NCI-H1436 treated with DMSO at 0.1 percent for 48 hours (cell line): ENCODE measurements at regions not wholly inside any gene's neighbourhood (a gene's known extent, or its start where the extent isn't known, plus 50 kb on each side); places are given as distances from the start of the nearest gene placed in this dataset.

ENCODE experiments used
- DNase-seq: peaks from one replicate; lab custom pipeline; 2025; lab: John Stamatoyannopoulos, UW

DNA sequence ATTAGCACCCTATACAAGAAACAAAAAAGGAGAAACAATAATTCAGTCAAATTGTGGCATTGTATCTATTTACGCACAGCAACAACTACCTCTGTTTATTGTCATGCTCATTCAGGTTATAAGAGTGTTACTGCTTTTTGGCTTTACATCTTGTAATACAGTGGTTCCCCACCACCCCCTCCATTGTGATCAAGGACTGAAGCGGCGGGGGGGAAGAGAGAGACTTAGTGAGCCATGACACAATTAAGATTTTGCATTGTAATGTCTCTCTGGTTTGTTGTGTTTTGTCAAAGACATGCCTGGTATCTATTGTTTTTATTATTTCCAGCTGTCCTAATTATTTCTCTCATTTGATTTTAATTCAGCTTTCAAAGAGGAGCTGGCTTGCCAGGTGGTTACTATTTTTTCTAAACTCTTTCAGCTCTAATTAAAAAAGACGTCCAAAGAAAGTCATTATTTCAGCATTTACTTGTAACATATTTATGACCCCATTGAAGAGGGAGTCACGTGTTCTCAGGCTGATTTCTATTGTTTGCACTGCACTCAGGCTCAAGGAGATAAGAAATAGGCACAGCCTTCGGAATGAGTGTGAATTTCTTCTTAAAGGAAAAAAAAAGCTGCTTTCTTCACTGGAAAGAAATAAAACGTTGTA, 234.4 kb upstream of the TBL1XR1 start:
- DNase-seq, result peak; percentile 76

DNA sequence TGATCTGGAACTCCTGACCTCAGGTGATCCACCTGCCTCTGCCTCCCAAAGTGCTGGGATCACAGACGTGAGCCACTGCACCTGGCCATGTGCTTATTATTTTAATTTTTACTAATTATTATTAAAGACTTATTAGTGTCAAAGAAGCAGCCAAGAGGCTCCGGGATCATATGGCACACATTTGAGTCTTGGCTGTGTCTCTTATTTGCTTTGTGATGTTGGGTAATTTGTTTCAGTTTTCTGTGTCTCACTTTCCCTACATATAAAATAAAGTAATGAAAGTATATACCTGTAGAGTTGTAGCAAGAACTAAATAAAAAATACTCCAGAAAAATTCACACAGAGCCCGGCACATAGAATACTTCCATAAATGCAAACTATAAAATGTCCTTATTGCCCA, 238.0 kb upstream of the TBL1XR1 start:
- DNase-seq, result no peak

DNA sequence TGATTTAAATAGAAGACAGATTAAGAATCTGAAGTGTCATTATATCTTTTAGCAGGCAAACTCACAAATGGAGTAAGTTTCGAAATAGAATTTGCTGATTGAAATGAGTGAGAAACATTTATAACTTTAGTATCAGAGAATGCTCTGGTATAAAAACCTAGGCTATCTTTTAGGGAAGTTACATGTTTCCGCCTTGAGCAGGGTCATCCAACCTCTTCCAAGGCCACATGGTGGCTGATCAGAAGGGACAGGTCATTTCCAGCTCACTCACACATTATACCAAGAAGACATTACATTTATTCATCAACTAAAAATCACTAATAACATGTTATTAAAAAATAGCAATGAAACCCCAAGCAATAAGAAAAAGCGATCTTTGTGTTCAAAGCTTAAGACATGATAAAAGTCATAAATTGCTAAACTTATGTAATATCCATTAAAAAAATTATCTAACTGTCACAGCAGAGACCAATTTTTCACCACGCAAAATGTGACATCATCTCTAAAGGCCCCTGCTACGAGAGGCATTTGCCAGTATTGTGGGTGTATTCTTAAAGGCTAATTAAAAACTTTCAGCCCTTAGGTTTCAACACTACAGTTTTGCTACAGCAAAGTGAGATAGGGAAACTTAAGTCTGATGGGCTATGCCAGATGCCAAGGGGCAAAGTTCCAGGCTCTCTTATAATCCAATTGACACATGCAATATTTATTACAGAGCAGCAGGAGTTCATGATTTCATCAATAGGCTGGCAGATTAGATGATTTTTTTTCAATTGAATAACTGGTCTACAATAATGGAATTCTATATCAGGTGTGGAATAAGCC, 240.4 kb upstream of the TBL1XR1 start:
- DNase-seq, result no peak

- no peak for DNase-seq
Observed at GRCh38 chr3:177438596-177439220, 241.4 kb upstream of the TBL1XR1 start.

- DNase-seq, result no peak
Observed at GRCh38 chr3:177439694-177440269, 242.5 kb upstream of the TBL1XR1 start.

- DNase-seq, result no peak
Observed at GRCh38 chr3:177440456-177441104, 243.3 kb upstream of the TBL1XR1 start.

GRCh38 chr3:177441276-177441812, 244.1 kb upstream of the TBL1XR1 start:
- DNase-seq, result no peak

DNA sequence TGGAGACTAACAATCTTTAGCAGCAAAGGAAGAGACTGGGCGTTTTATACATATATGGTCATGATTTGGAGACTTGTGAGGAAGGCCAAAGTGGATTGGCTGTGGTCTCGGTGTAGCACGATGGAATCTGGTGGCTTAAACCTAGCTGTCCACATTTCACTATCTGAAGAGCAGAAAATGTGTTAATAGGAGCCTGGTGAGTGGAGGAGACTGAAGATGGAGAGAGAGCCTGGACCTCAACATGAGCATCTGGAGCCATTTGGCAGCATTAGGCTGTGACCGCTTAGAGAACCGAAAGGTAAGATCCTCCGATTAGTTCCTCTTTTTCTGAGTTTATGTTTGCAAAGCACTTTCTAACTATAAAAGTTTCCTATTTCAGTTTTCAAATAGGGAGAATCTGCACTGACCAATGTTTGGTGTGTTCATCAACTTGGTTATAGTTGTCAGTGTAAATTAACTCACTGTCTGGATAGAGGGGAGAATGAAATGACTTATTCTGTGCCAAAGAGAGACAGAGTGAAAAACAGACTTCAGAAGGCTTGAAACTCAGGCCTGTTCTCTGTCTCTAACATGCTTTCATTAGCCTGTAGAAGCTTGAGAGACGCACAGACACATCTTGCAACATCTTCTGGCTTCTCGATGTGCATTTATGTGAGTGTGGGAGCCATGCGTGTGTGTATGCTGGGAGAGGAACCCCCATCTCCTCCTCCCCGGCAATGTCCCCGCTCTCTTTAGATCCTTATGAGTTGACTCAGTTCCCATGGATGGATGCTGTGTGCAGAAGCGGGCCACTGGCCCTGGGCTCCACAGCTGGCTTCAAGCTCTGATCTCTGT, 244.7 kb upstream of the TBL1XR1 start:
- no peak for DNase-seq

- DNase-seq, result no peak
Observed at GRCh38 chr3:177443469-177443868, 246.2 kb upstream of the TBL1XR1 start.

GRCh38 chr3:177444696-177445095, 247.4 kb upstream of the TBL1XR1 start:
- DNase-seq, result no peak

DNA sequence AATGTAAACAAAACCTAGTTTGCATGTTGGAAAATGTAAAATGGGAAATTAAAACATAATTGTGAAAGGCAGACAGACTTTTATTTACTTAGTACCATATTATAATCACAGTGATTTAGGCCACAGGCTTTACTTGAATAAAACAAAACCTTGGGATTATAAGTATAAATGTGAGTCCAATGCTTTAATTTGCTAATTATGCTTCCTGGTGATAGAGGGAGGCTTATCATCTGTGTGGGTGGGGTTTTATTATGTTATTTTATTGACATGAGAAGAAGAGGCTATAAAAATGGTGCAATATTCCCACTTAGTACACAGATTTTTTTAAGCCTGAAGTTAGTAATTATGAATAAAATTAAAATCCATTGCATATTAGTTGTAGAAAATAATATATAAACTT, 248.3 kb upstream of the TBL1XR1 start:
- DNase-seq, result no peak

- DNase-seq, result no peak
Observed at GRCh38 chr3:177446165-177446601, 248.9 kb upstream of the TBL1XR1 start.

DNA sequence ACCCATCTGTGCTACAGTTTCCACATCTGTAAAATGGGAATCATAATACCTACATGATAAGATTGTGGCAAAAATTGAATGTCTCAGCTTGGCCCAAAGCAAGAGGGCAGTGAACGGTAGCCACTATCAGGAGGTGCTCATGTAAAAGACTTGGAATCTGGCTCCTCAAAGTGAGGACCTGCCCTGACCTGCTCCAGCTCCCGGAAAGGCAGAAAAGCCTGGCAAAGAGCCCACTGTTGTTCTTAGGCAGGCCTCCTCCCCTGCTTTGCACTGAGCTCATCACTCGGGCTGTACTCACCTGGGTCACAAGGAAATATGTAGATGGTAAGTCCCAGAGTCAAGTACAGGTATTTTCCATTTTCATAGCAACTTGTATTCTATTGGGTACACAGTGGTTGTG, 250.7 kb upstream of the TBL1XR1 start:
- DNase-seq, result no peak

- DNase-seq, result no peak
Observed at GRCh38 chr3:177448987-177449359, 251.7 kb upstream of the TBL1XR1 start.

GRCh38 chr3:177449360-177450006, 252.2 kb upstream of the TBL1XR1 start:
- no peak for DNase-seq

GRCh38 chr3:177451301-177451750, 254.0 kb upstream of the TBL1XR1 start:
- DNase-seq, result no peak

- no peak for DNase-seq
Observed at GRCh38 chr3:177451864-177452830, 254.9 kb upstream of the TBL1XR1 start.

DNA sequence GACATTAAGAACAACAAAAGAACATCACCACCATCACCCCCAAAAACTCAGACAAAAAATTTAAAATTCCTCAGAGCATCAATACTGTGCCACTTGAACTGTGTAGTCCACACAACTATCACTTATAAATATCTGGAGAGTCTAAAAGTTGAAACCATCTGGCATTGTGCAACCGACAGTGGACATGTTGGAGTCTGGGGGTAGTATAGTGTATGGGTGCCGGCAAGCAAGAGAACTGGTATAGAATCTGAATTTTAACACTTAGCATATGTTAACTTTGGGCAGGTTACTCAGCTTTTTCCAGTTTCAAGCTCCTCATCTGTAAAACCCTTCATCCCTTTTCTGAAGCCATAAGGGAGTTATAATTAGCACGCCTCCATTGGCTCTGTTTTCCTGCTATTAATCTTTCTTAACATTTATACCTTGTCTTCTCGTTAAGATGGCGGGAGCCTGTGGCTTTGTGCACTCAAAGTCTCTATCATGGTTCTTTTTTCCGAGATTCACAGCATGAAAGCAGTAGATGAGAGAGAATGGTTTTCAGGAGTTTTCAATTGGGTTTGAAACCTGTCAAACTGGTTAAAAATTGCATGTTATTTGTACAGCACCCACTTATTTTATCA, 255.7 kb upstream of the TBL1XR1 start:
- DNase-seq, result no peak

DNA sequence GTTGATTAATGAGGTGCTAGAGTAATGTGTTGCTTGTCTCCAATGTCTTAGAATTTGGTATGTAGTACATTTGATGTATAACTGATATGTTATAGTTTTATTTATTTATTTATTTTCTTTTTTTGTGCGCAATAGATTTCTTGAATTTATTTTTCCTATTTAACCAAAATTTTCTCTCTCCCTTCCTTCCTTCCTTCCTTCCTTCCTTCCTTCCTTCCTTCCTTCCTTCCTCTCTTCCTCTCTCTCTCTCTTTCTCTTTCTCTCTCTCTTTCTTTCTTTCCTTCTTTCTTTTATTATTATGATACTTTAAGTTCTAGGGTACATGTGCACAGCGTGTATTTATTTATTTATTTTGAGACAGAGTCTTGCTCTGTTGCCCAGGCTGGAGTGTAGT, 256.2 kb upstream of the TBL1XR1 start:
- no peak for DNase-seq
